PC-9 (cell line): ENCODE measurements at regions not wholly inside any gene's neighbourhood (a gene's known extent, or its start where the extent isn't known, plus 50 kb on each side); places are given as distances from the start of the nearest gene placed in this dataset.

Experiments
- BruUV-seq: library from RNA; stranded (reverse); fragments of 400-500 nt; replicated peaks from 2 replicates; lab custom pipeline; 2021; lab: Mats Ljungman, UMichigan
- CTCF ChIA-PET: fragments of 300-600 bp; sonication (Branson Sonifier 250); formaldehyde crosslinking; loops from one replicate; lab custom pipeline; 2022; ENCODE audit warnings: antibody characterized with exemption; lab: Charles Lee
- POLR2A ChIA-PET: fragments of 300-600 bp; sonication (Branson Sonifier 250); formaldehyde crosslinking; loops from one replicate; lab custom pipeline; 2022; ENCODE audit warnings: antibody characterized with exemption; ENCODE audit not compliant: unreplicated experiment; lab: Charles Lee
- DNase-seq, 2 experiments: peaks; one replicate each; pipeline versions ENCODE4 v3.0.0 to v3.0.0-alpha.2; 2015 to 2022; ENCODE audit warnings: mixed read lengths in 1 of 2
- H2AFZ ChIP-seq: fragments of 200-600 bp; sonication (generic); 2 replicates; pipeline ENCODE4 v1.8.1; 2017; ENCODE audit warnings: antibody characterized with exemption
- H3F3A ChIP-seq: fragments of 200-600 bp; sonication (generic); 2 replicates; pipeline ENCODE4 v1.8.1; 2017; ENCODE audit warnings: antibody characterized with exemption, mild to moderate bottlenecking, low read depth; ENCODE audit not compliant: insufficient read depth
- H3K27ac ChIP-seq: fragments of 200-600 bp; sonication (generic); 2 replicates; pipeline ENCODE4 v1.6.1; 2016; ENCODE audit warnings: mixed run types
- H3K27me3 ChIP-seq: fragments of 200-600 bp; sonication (generic); 2 replicates; pipeline ENCODE4 v1.6.1; 2016; ENCODE audit warnings: low read depth, mixed run types; ENCODE audit not compliant: insufficient read depth
- H3K36me3 ChIP-seq: fragments of 200-600 bp; sonication (generic); 2 replicates; pipeline ENCODE4 v1.6.1; 2016; ENCODE audit warnings: low read depth, mixed run types
- H3K4me1 ChIP-seq: fragments of 200-600 bp; sonication (generic); replicated peaks from 2 replicates; pipeline ENCODE4 v1.6.1; 2016; ENCODE audit warnings: mixed run types; ENCODE audit not compliant: insufficient read depth
- H3K4me2 ChIP-seq: fragments of 200-600 bp; sonication (generic); 2 replicates; pipeline ENCODE4 v1.6.1; 2017; ENCODE audit warnings: mixed run types
- H3K4me3 ChIP-seq: fragments of 200-600 bp; sonication (generic); 2 replicates; pipeline ENCODE4 v1.6.1; 2016; ENCODE audit warnings: mixed run types
- H3K79me2 ChIP-seq: fragments of 200-600 bp; sonication (generic); 2 replicates; pipeline ENCODE4 v1.6.1; 2017; ENCODE audit warnings: low read depth, mixed run types
- H3K9me2 ChIP-seq: fragments of 200-600 bp; sonication (generic); 2 replicates; pipeline ENCODE4 v1.8.1; 2017; ENCODE audit warnings: mild to moderate bottlenecking; ENCODE audit not compliant: insufficient read depth
- H3K9me3 ChIP-seq: fragments of 200-600 bp; sonication (generic); 2 replicates; pipeline ENCODE4 v1.8.1; 2016; ENCODE audit warnings: low read depth; ENCODE audit not compliant: insufficient read depth
- H4K20me1 ChIP-seq: fragments of 200-600 bp; sonication (generic); 2 replicates; pipeline ENCODE4 v1.8.1; 2017; ENCODE audit not compliant: insufficient read depth
- EZH2 ChIP-seq: fragments of 200-600 bp; sonication (generic); IDR thresholded peaks from 2 replicates; pipeline ENCODE4 v1.8.0; 2017; ENCODE audit warnings: antibody characterized with exemption, low read depth
- intact Hi-C: fragments of 100-400 bp; cut with micrococcal nuclease; formaldehyde crosslinking; loops from one replicate; pipeline ENCODE4 v1.10.0; 2022; ENCODE audit not compliant: unreplicated experiment
- TF ChIP-seq, protein P1 (sequence below): fragments of 200-600 bp; sonication (generic); conservative IDR thresholded peaks from 2 replicates; pipeline ENCODE4 v1.6.1; 2017; ENCODE audit warnings: mixed run types, antibody characterized with exemption, mild to moderate bottlenecking, moderate library complexity

DNA sequence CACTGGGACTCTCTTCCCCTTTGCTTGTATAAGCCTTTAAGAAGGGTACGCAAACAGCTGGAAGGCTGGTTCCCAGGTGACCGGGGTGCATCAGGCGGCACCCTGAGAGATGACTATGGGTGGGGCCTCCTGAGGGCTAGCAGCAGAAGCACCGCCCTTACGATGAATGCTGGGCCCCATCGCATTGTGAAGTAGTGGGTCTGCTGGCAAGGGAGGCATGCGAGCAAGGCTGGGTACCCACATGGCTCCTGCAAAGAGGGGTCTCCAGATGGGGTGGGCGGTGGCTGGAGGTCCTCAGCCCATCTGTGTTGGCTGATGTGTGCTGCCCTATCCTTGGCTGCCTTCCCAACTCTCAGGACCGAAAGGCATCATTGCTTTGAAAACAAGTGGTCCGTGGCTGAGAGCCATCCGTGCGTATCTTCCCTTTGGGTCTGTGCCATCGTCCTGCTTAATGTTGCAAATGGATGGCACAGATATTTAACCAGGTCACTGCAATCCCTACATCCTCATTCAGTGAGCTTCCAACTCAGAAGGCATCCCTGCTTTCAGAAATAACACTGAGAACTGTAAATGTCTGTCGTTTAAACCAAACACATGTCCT is 83.5 kb upstream of the GPC1 start:
- no peak overlapping the region for H3K4me3 ChIP-seq
- TF ChIP-seq EZH2 = no peak
- TF ChIP-seq, protein P1, sequence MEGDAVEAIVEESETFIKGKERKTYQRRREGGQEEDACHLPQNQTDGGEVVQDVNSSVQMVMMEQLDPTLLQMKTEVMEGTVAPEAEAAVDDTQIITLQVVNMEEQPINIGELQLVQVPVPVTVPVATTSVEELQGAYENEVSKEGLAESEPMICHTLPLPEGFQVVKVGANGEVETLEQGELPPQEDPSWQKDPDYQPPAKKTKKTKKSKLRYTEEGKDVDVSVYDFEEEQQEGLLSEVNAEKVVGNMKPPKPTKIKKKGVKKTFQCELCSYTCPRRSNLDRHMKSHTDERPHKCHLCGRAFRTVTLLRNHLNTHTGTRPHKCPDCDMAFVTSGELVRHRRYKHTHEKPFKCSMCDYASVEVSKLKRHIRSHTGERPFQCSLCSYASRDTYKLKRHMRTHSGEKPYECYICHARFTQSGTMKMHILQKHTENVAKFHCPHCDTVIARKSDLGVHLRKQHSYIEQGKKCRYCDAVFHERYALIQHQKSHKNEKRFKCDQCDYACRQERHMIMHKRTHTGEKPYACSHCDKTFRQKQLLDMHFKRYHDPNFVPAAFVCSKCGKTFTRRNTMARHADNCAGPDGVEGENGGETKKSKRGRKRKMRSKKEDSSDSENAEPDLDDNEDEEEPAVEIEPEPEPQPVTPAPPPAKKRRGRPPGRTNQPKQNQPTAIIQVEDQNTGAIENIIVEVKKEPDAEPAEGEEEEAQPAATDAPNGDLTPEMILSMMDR = no peak
- H3K79me2 ChIP-seq = no peaks in the 10 kb centered on the region
- H3K36me3 ChIP-seq = no peaks in the 10 kb centered on the region
- intact Hi-C loops = no loop called here
- H2AFZ ChIP-seq = no peak overlapping the region
- no TSS peak for BruUV-seq
- no peaks in the 10 kb centered on the region for H3K9me3 ChIP-seq
- DNase-seq = no peak
- H3K4me1 ChIP-seq = no peaks in the 10 kb centered on the region
- H3K9me2 ChIP-seq = no peaks in the 10 kb centered on the region
- peaks cover 39% of the 10 kb centered on the region; the same call in 1 of the 2 replicates for H3K27me3 ChIP-seq
- H3K4me2 ChIP-seq = no peak overlapping the region
- ChIA-PET POLR2A (interaction anchor here (0.5 kb wide), 1 partner anchor 29 kb away, joined by 4 read pairs; no protein-coding TSS in a partner anchor), CTCF (no interaction called here)
- H4K20me1 ChIP-seq = no peaks in the 10 kb centered on the region
- H3F3A ChIP-seq = no peaks in the 10 kb centered on the region
- no peak overlapping the region for H3K27ac ChIP-seq

DNA sequence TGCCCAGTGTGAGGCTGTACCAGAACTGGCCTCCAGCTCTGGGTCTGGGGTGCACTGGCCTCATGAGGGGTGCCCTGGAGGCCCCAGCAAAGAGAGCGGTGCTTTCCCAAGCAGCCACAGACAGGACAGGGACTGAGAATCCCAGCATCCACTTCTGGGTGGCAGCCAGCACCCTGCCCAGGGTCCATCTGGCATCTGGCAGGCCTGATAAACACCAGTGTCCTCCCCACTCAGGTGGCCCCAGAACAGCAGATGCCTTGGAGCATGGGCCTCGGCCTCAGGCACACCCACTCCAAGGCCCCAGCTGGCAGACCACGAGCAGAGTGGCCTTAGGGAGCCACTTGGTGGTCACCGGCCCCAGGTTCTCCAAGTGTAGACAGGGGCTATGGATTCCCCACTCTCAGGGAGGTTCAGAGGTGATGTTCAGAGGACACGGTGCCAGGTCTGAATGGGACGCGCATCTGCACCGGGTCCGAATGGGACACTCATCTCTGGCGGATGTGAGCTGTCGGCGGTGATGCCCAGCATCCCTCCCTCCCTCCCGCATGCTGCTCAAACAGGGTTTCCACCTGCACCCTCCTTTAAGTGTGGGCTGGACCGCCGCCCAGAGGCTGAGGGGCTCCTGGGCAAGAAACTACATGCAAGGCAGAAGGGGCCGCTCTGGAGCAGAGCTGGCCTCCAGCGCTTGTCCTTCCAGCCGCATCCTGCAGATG is 82.2 kb upstream of the GPC1 start:
- CTCF ChIA-PET = no interaction called here

DNA sequence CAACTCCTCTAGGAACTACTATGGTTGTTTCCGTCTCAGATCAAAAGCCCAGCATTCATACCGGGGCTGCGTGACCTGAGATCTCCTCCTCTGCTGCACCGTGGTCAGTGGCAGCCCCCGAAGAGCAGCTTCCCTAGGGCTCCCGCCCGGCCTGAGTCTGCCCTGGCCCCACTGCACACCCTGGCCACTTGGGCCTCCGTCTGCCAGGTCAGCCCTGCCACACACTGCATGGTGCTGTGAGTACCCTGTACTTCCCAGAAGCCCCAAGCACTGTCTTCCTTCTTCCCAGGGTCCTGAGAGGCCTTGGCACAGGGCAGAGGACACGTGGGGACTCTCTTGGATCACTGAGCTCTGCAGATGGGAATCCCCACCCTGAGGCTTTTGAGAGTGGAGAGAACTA is 81.5 kb upstream of the GPC1 start:
- H3K36me3 ChIP-seq = no peaks in the 10 kb centered on the region
- DNase-seq = no peak
- TF ChIP-seq EZH2 = no peak
- TF ChIP-seq, protein P1 = no peak

More for the DNA sequence above, 82.2 kb upstream of the GPC1 start:
- H3K79me2 ChIP-seq = no peaks in the 10 kb centered on the region
- intact Hi-C loops = no loop called here
- no peak overlapping the region for H3K4me2 ChIP-seq
- no peaks in the 10 kb centered on the region for H3K4me1 ChIP-seq
- H3K9me3 ChIP-seq = no peaks in the 10 kb centered on the region
- H3K27me3 ChIP-seq = peaks cover 36% of the 10 kb centered on the region; the same call in 1 of the 2 replicates
- H3K9me2 ChIP-seq = no peaks in the 10 kb centered on the region
- POLR2A ChIA-PET = no interaction called here
- H3F3A ChIP-seq = no peaks in the 10 kb centered on the region
- no peaks in the 10 kb centered on the region for H3K36me3 ChIP-seq
- TF ChIP-seq, protein P1 = no peak
- TF ChIP-seq EZH2 = no peak
- no peak overlapping the region for H3K4me3 ChIP-seq
- DNase-seq = no peak
- no peak overlapping the region for H3K27ac ChIP-seq
- no peak overlapping the region for H2AFZ ChIP-seq
- H4K20me1 ChIP-seq = no peaks in the 10 kb centered on the region
- no TSS peak for BruUV-seq

More for the DNA sequence above, 81.5 kb upstream of the GPC1 start:
- Histone ChIP-seq H3K79me2 (no peaks in the 10 kb centered on the region), H2AFZ (no peak overlapping the region), H3K9me3 (no peaks in the 10 kb centered on the region), H3K4me2 (no peak overlapping the region), H3K9me2 (no peaks in the 10 kb centered on the region), H3F3A (no peaks in the 10 kb centered on the region), H3K27ac (no peak overlapping the region), H4K20me1 (no peaks in the 10 kb centered on the region), H3K27me3 (peaks cover 28% of the 10 kb centered on the region; the same call in 1 of the 2 replicates), H3K4me1 (no peaks in the 10 kb centered on the region), H3K4me3 (no peak overlapping the region)
- CTCF ChIA-PET = no interaction called here
- BruUV-seq = no TSS peak
- intact Hi-C loops = no loop called here
- POLR2A ChIA-PET = no interaction called here
